ENCODE measurements at regions not wholly inside any gene's neighbourhood (a gene's known extent, or its start where the extent isn't known, plus 50 kb on each side); places are given as distances from the start of the nearest gene placed in this dataset.
"Not testable (repeated sequence)": the region's sequence is repeated elsewhere in the genome, so short reads cannot be mapped to it uniquely, and the experiment has no call there.

- no peak for TF ChIP-seq CTCF (IDR thresholded peaks at IDR 0.05; ENCODE audit: low read depth, low read length, missing control alignments)
- no peak for DNase-seq (ENCODE audit: low read depth)
Observed at GRCh38 chr4:9704551-9705332, 76.7 kb upstream of the DRD5 start.

GRCh38 chr4:9707281-9707680 lies 74.2 kb upstream of the DRD5 start:
- H3K4me3 ChIP-seq (ENCODE audit: low read depth, low read length); in situ Hi-C loops (cut with HindIII; ENCODE audit: low sequenced_read_pairs); DNase-seq (ENCODE audit: low read depth): not testable (repeated sequence)

More at GRCh38 chr4:9704551-9705332, 76.7 kb upstream of the DRD5 start:
- in situ Hi-C loops (cut with HindIII; ENCODE audit: low sequenced_read_pairs) = no loop called here
- no peak overlapping the region for H3K4me3 ChIP-seq (ENCODE audit: low read depth, low read length)

GRCh38 chr4:9707936-9708335 lies 73.5 kb upstream of the DRD5 start:
- H3K4me3 ChIP-seq (ENCODE audit: low read depth, low read length); in situ Hi-C loops (cut with HindIII; ENCODE audit: low sequenced_read_pairs); DNase-seq (ENCODE audit: low read depth): not testable (repeated sequence)

- in situ Hi-C loops (cut with HindIII; ENCODE audit: low sequenced_read_pairs) = no loop called here
- TF ChIP-seq CTCF (IDR thresholded peaks at IDR 0.05; ENCODE audit: low read depth, low read length, missing control alignments) = no peak
- no peak for DNase-seq (ENCODE audit: low read depth)
- no peak overlapping the region for H3K4me3 ChIP-seq (ENCODE audit: low read depth, low read length)
Observed at GRCh38 chr4:9709724-9710123, 71.7 kb upstream of the DRD5 start.

GRCh38 chr4:9715271-9715670 lies 66.2 kb upstream of the DRD5 start:
- DNase-seq (ENCODE audit: low read depth); in situ Hi-C loops (cut with HindIII; ENCODE audit: low sequenced_read_pairs); H3K4me3 ChIP-seq (ENCODE audit: low read depth, low read length): not testable (repeated sequence)

GRCh38 chr4:9716093-9716492 lies 65.3 kb upstream of the DRD5 start:
- in situ Hi-C loops (cut with HindIII; ENCODE audit: low sequenced_read_pairs) = no loop called here
- TF ChIP-seq CTCF (IDR thresholded peaks at IDR 0.05; ENCODE audit: low read depth, low read length, missing control alignments) = no peak
- H3K4me3 ChIP-seq (ENCODE audit: low read depth, low read length) = no peak overlapping the region
- DNase-seq (ENCODE audit: low read depth) = no peak

- DNase-seq (ENCODE audit: low read depth); in situ Hi-C loops (cut with HindIII; ENCODE audit: low sequenced_read_pairs); H3K4me3 ChIP-seq (ENCODE audit: low read depth, low read length): not testable (repeated sequence)
Observed at GRCh38 chr4:9718246-9718939, 63.0 kb upstream of the DRD5 start.

GRCh38 chr4:9722131-9722530 lies 59.3 kb upstream of the DRD5 start:
- DNase-seq (ENCODE audit: low read depth); H3K4me3 ChIP-seq (ENCODE audit: low read depth, low read length); in situ Hi-C loops (cut with HindIII; ENCODE audit: low sequenced_read_pairs): not testable (repeated sequence)
